ENCODE measurements at regions not wholly inside any gene's neighbourhood (a gene's known extent, or its start where the extent isn't known, plus 50 kb on each side); places are given as distances from the start of the nearest gene placed in this dataset.

DNA sequence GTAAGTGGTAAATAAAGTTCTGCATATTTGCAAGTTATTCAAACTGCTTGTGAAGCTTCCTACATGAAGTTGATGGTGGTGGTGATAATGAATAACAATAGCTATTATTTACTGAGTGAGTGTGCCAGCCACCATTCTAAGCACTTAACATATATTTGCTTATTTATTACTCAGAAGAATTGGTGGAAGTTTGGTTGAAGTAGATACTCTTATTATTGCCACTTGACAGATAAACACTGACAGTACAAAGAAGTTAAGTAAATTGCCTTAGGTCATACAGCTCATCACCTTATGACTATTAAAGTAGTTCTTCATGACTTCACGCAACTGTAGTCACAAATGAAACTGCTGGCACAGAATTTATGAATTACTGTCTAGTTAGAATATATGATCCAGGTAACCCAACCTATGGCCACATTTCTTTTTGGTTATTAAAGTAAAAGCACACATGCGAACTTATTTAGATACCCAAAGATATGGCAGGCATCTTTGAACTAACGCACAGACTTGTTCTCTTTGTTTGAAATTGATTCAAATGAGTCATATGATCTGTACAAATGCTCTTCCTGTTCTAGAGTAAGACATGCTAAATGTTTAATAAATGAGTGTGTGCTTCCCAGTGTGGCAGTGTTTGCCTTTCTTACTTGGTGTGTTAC, 99.8 kb upstream of the NR2F2 start:
- TF ChIP-seq, protein P1, sequence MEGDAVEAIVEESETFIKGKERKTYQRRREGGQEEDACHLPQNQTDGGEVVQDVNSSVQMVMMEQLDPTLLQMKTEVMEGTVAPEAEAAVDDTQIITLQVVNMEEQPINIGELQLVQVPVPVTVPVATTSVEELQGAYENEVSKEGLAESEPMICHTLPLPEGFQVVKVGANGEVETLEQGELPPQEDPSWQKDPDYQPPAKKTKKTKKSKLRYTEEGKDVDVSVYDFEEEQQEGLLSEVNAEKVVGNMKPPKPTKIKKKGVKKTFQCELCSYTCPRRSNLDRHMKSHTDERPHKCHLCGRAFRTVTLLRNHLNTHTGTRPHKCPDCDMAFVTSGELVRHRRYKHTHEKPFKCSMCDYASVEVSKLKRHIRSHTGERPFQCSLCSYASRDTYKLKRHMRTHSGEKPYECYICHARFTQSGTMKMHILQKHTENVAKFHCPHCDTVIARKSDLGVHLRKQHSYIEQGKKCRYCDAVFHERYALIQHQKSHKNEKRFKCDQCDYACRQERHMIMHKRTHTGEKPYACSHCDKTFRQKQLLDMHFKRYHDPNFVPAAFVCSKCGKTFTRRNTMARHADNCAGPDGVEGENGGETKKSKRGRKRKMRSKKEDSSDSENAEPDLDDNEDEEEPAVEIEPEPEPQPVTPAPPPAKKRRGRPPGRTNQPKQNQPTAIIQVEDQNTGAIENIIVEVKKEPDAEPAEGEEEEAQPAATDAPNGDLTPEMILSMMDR (conservative IDR thresholded peaks at IDR 0.05 in 1 of 2, IDR thresholded peaks at IDR 0.05 in 1 of 2; ENCODE audit: extremely low read depth in 1 of 2, insufficient read depth in 1 of 2, low read depth in 1 of 2, low read length in 2 of 2), result no peak
- TF ChIP-seq EZH2 (IDR thresholded peaks at IDR 0.05; ENCODE audit: borderline replicate concordance, low read length), result no peak
